HFF-Myc (cell line): ENCODE measurements at regions not wholly inside any gene's neighbourhood (a gene's known extent, or its start where the extent isn't known, plus 50 kb on each side); places are given as distances from the start of the nearest gene placed in this dataset.

Source experiments
- DNase-seq: peaks from one replicate; pipeline ENCODE4 v3.0.0-alpha.2; 2011; ENCODE audit warnings: low read depth; ENCODE audit errors: extremely low read depth
- H3K4me3 ChIP-seq: replicated peaks from 2 replicates; pipeline ENCODE4 v1.5.1; 2011; ENCODE audit warnings: low read depth, mild to moderate bottlenecking, control low read depth, low read length
- TF ChIP-seq, protein P1 (sequence below): IDR thresholded peaks from 2 replicates; pipeline ENCODE4 v1.5.1; 2012; ENCODE audit warnings: mild to moderate bottlenecking, low read depth, low read length, control low read depth; ENCODE audit errors: missing control alignments

DNA sequence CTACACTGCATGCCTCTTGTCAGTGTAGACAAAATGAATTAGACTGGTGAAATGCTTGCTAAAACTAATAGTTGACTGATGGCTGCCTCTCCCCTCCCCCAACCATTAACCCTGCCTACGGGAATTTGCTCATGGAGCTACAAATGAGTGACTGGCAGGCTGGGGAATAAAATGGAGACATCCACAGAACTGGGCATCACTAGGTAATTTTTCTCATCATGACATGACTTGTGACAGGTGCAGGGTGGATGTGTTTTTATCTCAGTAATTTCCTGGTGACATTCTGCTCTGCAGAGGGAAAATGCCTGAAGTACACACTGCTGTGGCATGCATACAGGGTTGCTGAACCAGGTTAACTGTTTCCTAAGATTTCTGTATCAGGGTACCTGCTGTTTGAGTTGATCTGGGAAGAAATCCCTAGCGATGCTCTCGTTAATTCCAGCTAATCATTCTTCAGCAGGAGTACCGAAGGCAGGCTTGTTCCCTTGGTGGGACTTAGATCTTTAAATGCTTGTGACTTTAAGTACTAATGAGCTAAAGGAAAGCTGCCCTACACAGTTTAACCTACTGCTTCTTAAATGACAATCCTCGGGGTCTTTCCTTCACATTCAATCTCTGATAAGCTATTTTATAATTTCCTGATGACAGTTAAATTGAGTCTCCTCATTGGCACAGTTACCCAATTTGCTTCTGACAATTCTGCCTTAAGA, 376.3 kb upstream of the LCORL start:
- H3K4me3 ChIP-seq = no peak overlapping the region
- TF ChIP-seq, protein P1, sequence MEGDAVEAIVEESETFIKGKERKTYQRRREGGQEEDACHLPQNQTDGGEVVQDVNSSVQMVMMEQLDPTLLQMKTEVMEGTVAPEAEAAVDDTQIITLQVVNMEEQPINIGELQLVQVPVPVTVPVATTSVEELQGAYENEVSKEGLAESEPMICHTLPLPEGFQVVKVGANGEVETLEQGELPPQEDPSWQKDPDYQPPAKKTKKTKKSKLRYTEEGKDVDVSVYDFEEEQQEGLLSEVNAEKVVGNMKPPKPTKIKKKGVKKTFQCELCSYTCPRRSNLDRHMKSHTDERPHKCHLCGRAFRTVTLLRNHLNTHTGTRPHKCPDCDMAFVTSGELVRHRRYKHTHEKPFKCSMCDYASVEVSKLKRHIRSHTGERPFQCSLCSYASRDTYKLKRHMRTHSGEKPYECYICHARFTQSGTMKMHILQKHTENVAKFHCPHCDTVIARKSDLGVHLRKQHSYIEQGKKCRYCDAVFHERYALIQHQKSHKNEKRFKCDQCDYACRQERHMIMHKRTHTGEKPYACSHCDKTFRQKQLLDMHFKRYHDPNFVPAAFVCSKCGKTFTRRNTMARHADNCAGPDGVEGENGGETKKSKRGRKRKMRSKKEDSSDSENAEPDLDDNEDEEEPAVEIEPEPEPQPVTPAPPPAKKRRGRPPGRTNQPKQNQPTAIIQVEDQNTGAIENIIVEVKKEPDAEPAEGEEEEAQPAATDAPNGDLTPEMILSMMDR = no peak
- no peak for DNase-seq

DNA sequence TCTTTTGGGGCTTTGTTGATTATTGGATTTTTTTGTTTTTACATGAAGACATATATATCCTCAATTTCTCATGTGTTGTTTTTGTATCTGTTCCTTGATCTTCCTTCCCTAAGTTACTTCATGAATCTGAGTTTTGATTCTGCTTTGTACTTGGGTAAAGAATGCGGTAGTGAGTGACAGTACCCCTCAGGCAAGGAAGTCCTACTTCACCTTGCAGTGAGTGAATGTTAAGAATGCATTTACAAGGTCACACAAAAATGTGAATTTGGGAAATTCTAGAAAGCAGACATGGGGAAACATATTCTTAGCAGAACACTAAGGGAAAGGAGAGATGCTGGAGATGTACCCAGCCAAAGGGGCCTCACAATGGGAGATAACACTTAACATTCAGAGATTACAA, 373.1 kb upstream of the LCORL start:
- TF ChIP-seq, protein P1 = no peak
- DNase-seq = no peak
- no peak overlapping the region for H3K4me3 ChIP-seq

DNA sequence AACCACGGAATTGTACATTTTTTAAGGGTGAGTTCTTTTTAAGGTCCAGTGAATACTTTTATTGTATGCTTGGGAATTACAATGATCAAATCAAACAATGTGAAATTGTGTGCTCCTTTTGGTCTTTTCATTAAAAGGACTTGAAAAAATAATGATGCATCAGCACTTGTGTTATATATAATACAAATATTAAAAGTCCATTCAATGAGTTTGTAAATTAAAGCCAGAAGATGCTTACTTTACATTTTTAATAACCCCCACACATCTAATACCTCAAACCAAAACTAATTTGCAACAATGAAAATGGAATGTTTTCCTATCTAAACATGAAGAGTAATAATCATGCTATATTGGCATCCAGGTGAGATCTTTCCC, 369.8 kb upstream of the LCORL start:
- DNase-seq = no peak
- no peak overlapping the region for H3K4me3 ChIP-seq
- TF ChIP-seq, protein P1 = no peak

DNA sequence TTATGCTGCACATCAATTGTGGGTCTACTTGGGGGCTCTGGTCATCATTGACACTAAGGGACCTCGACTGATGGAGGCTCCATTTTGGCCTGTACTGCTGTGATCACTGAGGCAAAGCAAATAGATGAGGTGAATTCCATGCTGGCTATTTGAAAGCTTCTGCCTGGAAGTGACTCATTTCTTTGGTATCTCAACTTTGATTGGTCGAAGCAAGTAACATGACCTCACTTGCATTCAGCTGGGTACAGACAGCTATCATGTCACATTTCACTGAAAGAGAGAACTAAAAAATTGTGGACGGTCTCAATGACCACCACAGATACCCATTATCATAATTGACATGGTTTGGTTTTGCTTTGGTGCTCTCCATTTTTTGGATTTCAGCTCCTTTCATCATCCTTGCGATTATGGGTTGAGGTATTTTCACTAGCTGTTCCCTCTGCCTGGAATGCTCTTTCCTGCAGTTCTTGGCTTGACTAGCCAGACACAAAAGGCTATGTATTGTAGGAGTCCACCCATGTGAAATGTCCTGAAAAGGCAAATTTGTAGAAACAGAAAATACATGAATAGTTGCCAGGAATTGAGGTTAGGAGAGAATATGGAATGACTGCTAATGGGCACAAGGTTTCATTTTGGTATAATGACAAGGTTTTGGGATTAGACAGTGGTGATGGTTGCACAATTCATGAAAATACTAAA, 369.2 kb upstream of the LCORL start:
- TF ChIP-seq, protein P1 = no peak
- DNase-seq = no peak
- no peak overlapping the region for H3K4me3 ChIP-seq

DNA sequence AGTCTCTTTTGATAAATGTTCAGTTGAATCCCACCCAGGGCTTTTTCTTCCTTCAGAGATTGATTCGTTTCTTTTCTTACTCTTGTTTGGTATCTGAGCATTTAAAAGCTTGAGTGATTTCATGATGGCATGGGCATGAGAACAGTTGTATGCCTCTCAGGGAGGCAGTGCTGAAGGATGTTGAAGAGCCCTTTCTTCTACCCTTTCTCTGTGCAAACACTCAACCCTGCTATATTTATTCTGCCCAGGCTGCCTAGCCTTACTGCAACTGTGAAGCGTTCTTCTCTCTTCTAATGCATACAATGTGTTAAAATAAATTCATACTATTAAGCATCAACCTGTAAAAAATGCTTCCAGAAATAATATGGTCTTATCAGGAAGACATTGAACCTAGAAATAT, 367.6 kb upstream of the LCORL start:
- no peak overlapping the region for H3K4me3 ChIP-seq
- TF ChIP-seq, protein P1 = no peak
- DNase-seq = no peak

DNA sequence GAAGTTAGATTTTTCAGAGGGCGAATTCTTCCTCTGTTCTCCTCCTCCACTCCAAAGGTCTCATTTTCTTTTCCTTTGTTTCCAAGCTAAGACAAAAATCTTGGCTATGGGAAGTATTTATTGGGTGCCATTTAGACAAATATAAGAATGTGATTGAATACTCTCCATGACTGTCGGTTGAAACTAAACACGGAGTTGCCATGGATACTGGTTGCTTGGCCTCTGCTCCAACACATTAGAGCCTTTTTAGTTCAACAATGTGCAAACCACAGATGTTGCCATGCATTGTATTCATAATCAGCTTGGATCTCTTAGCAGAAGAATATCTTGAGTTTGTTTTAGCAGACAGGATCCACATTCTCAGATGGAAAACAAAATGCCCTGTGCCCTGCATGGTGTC, 366.5 kb upstream of the LCORL start:
- no peak for DNase-seq
- TF ChIP-seq, protein P1 = no peak
- H3K4me3 ChIP-seq = no peak overlapping the region
